Keratinocyte (primary cell): ENCODE measurements at regions not wholly inside any gene's neighbourhood (a gene's known extent, or its start where the extent isn't known, plus 50 kb on each side); places are given as distances from the start of the nearest gene placed in this dataset.
"Not testable (repeated sequence)": the region's sequence is repeated elsewhere in the genome, so short reads cannot be mapped to it uniquely, and the experiment has no call there.

Experiments
- CTCF ChIP-seq, 3 experiments: IDR thresholded peaks in 1 of 3; conservative IDR thresholded peaks in 1 of 3; optimal IDR thresholded peaks in 1 of 3; 2 replicates in 2 of 3; 3 replicates in 1 of 3; pipeline versions ENCODE3 to v1.5.1; 2011; ENCODE audit warnings: low read length in 3 of 3, mild to moderate bottlenecking in 3 of 3, moderate library complexity in 2 of 3, control low read depth in 1 of 3, inconsistent platforms in 1 of 3; ENCODE audit not compliant: insufficient read depth in 2 of 3; ENCODE audit errors: extremely low read depth in 1 of 3
- EZH2 ChIP-seq: IDR thresholded peaks from one replicate; pipeline ENCODE4 v1.6.1; 2012; ENCODE audit warnings: inconsistent platforms, mild to moderate bottlenecking, low read length, moderate library complexity

GRCh38 chr14:106719880-106720279, 1193.5 kb downstream of the TMEM121 start:
- not testable (repeated sequence) for TF ChIP-seq CTCF (optimal IDR thresholded peaks at IDR 0.05 in 1 of 3, IDR thresholded peaks at IDR 0.05 in 1 of 3, conservative IDR thresholded peaks at IDR 0.05 in 1 of 3; ENCODE audit: extremely low read depth in 1 of 3, insufficient read depth in 2 of 3, low read length in 3 of 3); EZH2
